HG03571 (cell line): ENCODE measurements at regions not wholly inside any gene's neighbourhood (a gene's known extent, or its start where the extent isn't known, plus 50 kb on each side); places are given as distances from the start of the nearest gene placed in this dataset.
"Not testable (repeated sequence)": the region's sequence is repeated elsewhere in the genome, so short reads cannot be mapped to it uniquely, and the experiment has no call there.

ENCODE experiments used
- ATAC-seq: cut with Tn5 transposase; IDR thresholded peaks from one replicate; pipeline ENCODE4 v1.9.1; 2021; ENCODE audit not compliant: unreplicated experiment

GRCh38 chr4:181822005-181822375 lies 421.2 kb upstream of the TENM3 start:
- ATAC-seq = no peak

GRCh38 chr4:181823183-181823582 lies 420.0 kb upstream of the TENM3 start:
- no peak for ATAC-seq

- no peak for ATAC-seq
Observed at GRCh38 chr4:181823645-181824044, 419.6 kb upstream of the TENM3 start.

GRCh38 chr4:181825564-181825963 lies 417.6 kb upstream of the TENM3 start:
- ATAC-seq = no peak

- ATAC-seq = no peak
Observed at GRCh38 chr4:181827246-181827645, 416.0 kb upstream of the TENM3 start.

GRCh38 chr4:181830404-181831035 lies 412.7 kb upstream of the TENM3 start:
- no peak for ATAC-seq

GRCh38 chr4:181834071-181834470 lies 409.1 kb upstream of the TENM3 start:
- no peak for ATAC-seq

- ATAC-seq = no peak
Observed at GRCh38 chr4:181835348-181835747, 407.9 kb upstream of the TENM3 start.

GRCh38 chr4:181838253-181838652 lies 404.9 kb upstream of the TENM3 start:
- ATAC-seq = no peak

- ATAC-seq = not testable (repeated sequence)
Observed at GRCh38 chr4:181843797-181844196, 399.4 kb upstream of the TENM3 start.

GRCh38 chr4:181845617-181846016 lies 397.6 kb upstream of the TENM3 start:
- no peak for ATAC-seq

- no peak for ATAC-seq
Observed at GRCh38 chr4:181846934-181847333, 396.3 kb upstream of the TENM3 start.

- ATAC-seq = no peak
Observed at GRCh38 chr4:181848357-181848756, 394.8 kb upstream of the TENM3 start.

GRCh38 chr4:181849472-181849871 lies 393.7 kb upstream of the TENM3 start:
- ATAC-seq = no peak

GRCh38 chr4:181853881-181854511 lies 389.2 kb upstream of the TENM3 start:
- no peak for ATAC-seq

GRCh38 chr4:181855307-181855706 lies 387.9 kb upstream of the TENM3 start:
- ATAC-seq = no peak

- not testable (repeated sequence) for ATAC-seq
Observed at GRCh38 chr4:181857471-181857870, 385.7 kb upstream of the TENM3 start.

GRCh38 chr4:181858741-181859140 lies 384.5 kb upstream of the TENM3 start:
- ATAC-seq = no peak

- ATAC-seq = no peak
Observed at GRCh38 chr4:181859439-181859838, 383.8 kb upstream of the TENM3 start.

GRCh38 chr4:181860157-181860556 lies 383.0 kb upstream of the TENM3 start:
- no peak for ATAC-seq

GRCh38 chr4:181860668-181861067 lies 382.5 kb upstream of the TENM3 start:
- ATAC-seq = no peak

GRCh38 chr4:181863856-181864255 lies 379.3 kb upstream of the TENM3 start:
- ATAC-seq = no peak

- no peak for ATAC-seq
Observed at GRCh38 chr4:181870326-181870725, 372.9 kb upstream of the TENM3 start.
